LNCaP clone FGC (cell line): ENCODE measurements at regions not wholly inside any gene's neighbourhood (a gene's known extent, or its start where the extent isn't known, plus 50 kb on each side); places are given as distances from the start of the nearest gene placed in this dataset.
"Not testable (repeated sequence)": the region's sequence is repeated elsewhere in the genome, so short reads cannot be mapped to it uniquely, and the experiment has no call there.

Experiments
- DNase-seq: peaks from one replicate; pipeline ENCODE4 v3.0.0-alpha.2; 2011; ENCODE audit warnings: low read depth
- H3K4me3 ChIP-seq: 2 replicates; pipeline ENCODE4 v1.5.1; 2011; ENCODE audit warnings: mild to moderate bottlenecking, low read depth, low read length, control low read depth
- TF ChIP-seq, protein P1 (sequence below): IDR thresholded peaks from 2 replicates; pipeline ENCODE4 v1.5.1; 2012; ENCODE audit warnings: mild to moderate bottlenecking; ENCODE audit not compliant: control insufficient read depth, insufficient read depth; ENCODE audit errors: extremely low read depth

DNA sequence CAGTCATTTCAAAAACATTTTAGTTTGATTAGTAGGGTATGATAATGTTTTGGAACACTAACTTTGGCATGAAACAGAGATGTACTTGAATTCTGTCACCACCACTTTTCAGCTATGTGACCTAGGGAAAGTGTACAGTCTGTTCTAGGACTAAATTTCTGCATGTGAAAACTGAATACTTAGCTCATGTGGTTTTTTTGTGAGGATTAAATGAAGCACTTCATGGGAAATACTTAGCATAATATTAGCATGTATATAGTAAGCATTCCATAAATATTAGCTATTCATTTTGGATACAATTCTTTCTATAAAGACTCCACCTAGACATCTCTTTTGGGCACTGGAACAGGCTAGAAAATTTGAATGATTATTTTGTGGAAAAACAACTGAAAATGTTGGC, 1379.4 kb downstream of the RPA4 start:
- no peak overlapping the region for H3K4me3 ChIP-seq
- DNase-seq, result no peak
- TF ChIP-seq, protein P1, sequence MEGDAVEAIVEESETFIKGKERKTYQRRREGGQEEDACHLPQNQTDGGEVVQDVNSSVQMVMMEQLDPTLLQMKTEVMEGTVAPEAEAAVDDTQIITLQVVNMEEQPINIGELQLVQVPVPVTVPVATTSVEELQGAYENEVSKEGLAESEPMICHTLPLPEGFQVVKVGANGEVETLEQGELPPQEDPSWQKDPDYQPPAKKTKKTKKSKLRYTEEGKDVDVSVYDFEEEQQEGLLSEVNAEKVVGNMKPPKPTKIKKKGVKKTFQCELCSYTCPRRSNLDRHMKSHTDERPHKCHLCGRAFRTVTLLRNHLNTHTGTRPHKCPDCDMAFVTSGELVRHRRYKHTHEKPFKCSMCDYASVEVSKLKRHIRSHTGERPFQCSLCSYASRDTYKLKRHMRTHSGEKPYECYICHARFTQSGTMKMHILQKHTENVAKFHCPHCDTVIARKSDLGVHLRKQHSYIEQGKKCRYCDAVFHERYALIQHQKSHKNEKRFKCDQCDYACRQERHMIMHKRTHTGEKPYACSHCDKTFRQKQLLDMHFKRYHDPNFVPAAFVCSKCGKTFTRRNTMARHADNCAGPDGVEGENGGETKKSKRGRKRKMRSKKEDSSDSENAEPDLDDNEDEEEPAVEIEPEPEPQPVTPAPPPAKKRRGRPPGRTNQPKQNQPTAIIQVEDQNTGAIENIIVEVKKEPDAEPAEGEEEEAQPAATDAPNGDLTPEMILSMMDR, result no peak

- TF ChIP-seq, protein P1, result no peak
- no peak for DNase-seq
- H3K4me3 ChIP-seq, result no peak overlapping the region
Observed at GRCh38 chrX:98289726-98290125, 1406.0 kb downstream of the RPA4 start.

- no peak overlapping the region for H3K4me3 ChIP-seq
- no peak for DNase-seq
- TF ChIP-seq, protein P1, result no peak
Observed at GRCh38 chrX:98294310-98294709, 1410.6 kb downstream of the RPA4 start.

- no peak for DNase-seq
- H3K4me3 ChIP-seq, result no peak overlapping the region
- TF ChIP-seq, protein P1, result no peak
Observed at GRCh38 chrX:98296129-98296528, 1412.4 kb downstream of the RPA4 start.

DNA sequence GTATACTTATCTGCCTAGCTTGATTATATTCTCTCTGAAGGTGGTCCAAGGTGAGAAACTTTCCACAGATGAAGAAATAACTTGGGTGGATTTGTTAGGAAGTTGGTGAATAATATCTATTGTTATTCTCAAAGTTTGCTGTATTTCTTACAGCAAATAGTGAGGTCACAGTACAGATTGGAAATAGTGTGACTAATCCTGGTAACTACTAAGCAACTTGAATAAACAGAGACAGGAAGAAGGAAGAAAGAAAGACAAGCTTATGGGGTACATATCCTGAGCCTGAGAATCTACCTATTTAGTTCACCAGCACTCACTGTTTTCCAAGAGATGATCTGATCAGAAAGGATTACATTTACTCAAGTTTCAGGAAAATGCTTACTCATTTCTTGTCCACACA, 1416.1 kb downstream of the RPA4 start:
- no peak for DNase-seq
- TF ChIP-seq, protein P1, result no peak
- no peak overlapping the region for H3K4me3 ChIP-seq

GRCh38 chrX:98300536-98300935, 1416.8 kb downstream of the RPA4 start:
- H3K4me3 ChIP-seq, DNase-seq: not testable (repeated sequence)

GRCh38 chrX:98331407-98331806, 1447.7 kb downstream of the RPA4 start:
- TF ChIP-seq, protein P1, result no peak
- H3K4me3 ChIP-seq, result no peak overlapping the region
- DNase-seq, result no peak

- DNase-seq, result no peak
- TF ChIP-seq, protein P1, result no peak
- no peak overlapping the region for H3K4me3 ChIP-seq
Observed at GRCh38 chrX:98338544-98338943, 1454.8 kb downstream of the RPA4 start.
